ENCODE measurements at regions not wholly inside any gene's neighbourhood (a gene's known extent, or its start where the extent isn't known, plus 50 kb on each side); places are given as distances from the start of the nearest gene placed in this dataset.

DNA sequence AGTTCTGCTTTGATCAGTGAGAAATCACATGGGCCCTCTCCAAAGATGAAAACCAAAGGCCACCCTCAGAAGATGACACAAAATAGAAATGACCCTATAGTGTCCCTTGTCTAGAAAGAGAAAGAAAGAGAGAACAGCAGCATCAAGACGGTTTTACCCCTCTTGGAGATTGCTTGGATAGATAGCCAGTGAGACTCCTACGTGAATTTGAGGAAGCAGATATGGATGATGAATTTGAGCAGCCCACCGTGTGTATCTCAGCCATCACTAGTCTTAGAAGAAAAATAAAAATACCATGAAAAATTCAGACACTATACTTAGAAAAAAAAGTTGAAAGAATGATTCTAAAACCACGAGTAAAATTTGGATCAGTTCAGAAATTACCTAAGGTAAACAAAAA, 329.1 kb upstream of the CNTNAP5 start:
- TF ChIP-seq EZH2phosphoT487 (IDR thresholded peaks at IDR 0.05; ENCODE audit: borderline replicate concordance, low read length), result no peak
- TF ChIP-seq, protein P1, sequence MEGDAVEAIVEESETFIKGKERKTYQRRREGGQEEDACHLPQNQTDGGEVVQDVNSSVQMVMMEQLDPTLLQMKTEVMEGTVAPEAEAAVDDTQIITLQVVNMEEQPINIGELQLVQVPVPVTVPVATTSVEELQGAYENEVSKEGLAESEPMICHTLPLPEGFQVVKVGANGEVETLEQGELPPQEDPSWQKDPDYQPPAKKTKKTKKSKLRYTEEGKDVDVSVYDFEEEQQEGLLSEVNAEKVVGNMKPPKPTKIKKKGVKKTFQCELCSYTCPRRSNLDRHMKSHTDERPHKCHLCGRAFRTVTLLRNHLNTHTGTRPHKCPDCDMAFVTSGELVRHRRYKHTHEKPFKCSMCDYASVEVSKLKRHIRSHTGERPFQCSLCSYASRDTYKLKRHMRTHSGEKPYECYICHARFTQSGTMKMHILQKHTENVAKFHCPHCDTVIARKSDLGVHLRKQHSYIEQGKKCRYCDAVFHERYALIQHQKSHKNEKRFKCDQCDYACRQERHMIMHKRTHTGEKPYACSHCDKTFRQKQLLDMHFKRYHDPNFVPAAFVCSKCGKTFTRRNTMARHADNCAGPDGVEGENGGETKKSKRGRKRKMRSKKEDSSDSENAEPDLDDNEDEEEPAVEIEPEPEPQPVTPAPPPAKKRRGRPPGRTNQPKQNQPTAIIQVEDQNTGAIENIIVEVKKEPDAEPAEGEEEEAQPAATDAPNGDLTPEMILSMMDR (conservative IDR thresholded peaks at IDR 0.05; ENCODE audit: low read depth, low read length), result no peak

Measured in PC-3 (cell line).